GM12878 (cell line): ENCODE measurements at regions not wholly inside any gene's neighbourhood (a gene's known extent, or its start where the extent isn't known, plus 50 kb on each side); places are given as distances from the start of the nearest gene placed in this dataset.

Experiments
- ATAC-seq: fragments of 200-7000 bp; cut with Tn5 transposase; 3 replicates; pipeline ENCODE4 v1.9.1; 2020; ENCODE audit warnings: mild to moderate bottlenecking, moderate library complexity
- BruUV-seq: library from RNA; stranded (reverse); fragments of 400-500 nt; replicated peaks from 2 replicates; lab custom pipeline; 2021; lab: Mats Ljungman, UMichigan
- CTCF ChIA-PET: fragments of 300-600 bp; sonication (Branson Sonifier 250); formaldehyde crosslinking; extraction: SDS; loops from one replicate; lab custom pipeline; 2021; ENCODE audit warnings: inconsistent platforms; lab: Yijun Ruan, JAX
- POLR2A ChIA-PET: fragments of 350-600 bp; formaldehyde crosslinking; extraction: SDS; loops from one replicate; lab custom pipeline; 2021; ENCODE audit warnings: inconsistent platforms; lab: Charles Lee
- RAD21 ChIA-PET: fragments of 300-600 bp; sonication (Branson Sonifier 250); formaldehyde crosslinking; loops from one replicate; lab custom pipeline; 2023; ENCODE audit warnings: antibody characterized with exemption; ENCODE audit not compliant: unreplicated experiment; lab: Charles Lee
- SMC1A ChIA-PET: fragments of 300-600 bp; sonication (Branson Sonifier 250); formaldehyde crosslinking; loops from one replicate; lab custom pipeline; 2023; ENCODE audit not compliant: unreplicated experiment, uncharacterized antibody; lab: Charles Lee
- DNase-seq: peaks from one replicate; pipeline ENCODE4 v3.0.0-alpha.2; 2011; ENCODE audit warnings: low read depth, low spot score
- FAIRE-seq: peaks from 3 replicates; lab custom pipeline; 2011; peaks lifted over from hg19 to GRCh38; lab: Jason Lieb, UNC
- H2AFZ ChIP-seq: 2 replicates; pipeline ENCODE4 v1.6.0; 2011; ENCODE audit warnings: low read depth, low read length, control low read depth; ENCODE audit not compliant: control insufficient read depth
- H3K27ac ChIP-seq: 2 replicates; pipeline ENCODE4 v1.5.1; 2011; ENCODE audit warnings: control low read depth; ENCODE audit not compliant: control insufficient read depth, insufficient read depth
- H3K27me3 ChIP-seq, 2 experiments: replicated peaks in 1 of 2; 2 replicates each; pipeline versions ENCODE4 v1.6.0 to v1.6.1; 2011; ENCODE audit warnings: low read length in 1 of 2; ENCODE audit not compliant: control insufficient read depth in 2 of 2, insufficient read depth in 2 of 2
- H3K36me3 ChIP-seq, 2 experiments: 2 replicates each; pipeline ENCODE4 v1.5.1; 2011; ENCODE audit warnings: low read length in 1 of 2; ENCODE audit not compliant: control insufficient read depth in 2 of 2, insufficient read depth in 2 of 2
- H3K4me1 ChIP-seq: 2 replicates; pipeline ENCODE4 v1.6.1; 2011; ENCODE audit warnings: mild to moderate bottlenecking, low read length, moderate library complexity, mixed read lengths; ENCODE audit not compliant: control insufficient read depth, insufficient read depth
- H3K4me2 ChIP-seq: 2 replicates; pipeline ENCODE4 v1.6.0; 2011; ENCODE audit warnings: control low read depth; ENCODE audit not compliant: control insufficient read depth, insufficient read depth
- H3K4me3 ChIP-seq: fragments of 200-600 bp; sonication (generic); 2 replicates; pipeline ENCODE4 v1.5.1; 2016
- H3K79me2 ChIP-seq: 2 replicates; pipeline ENCODE4 v1.6.0; 2011; ENCODE audit warnings: low read length; ENCODE audit not compliant: control insufficient read depth, insufficient read depth
- H3K9ac ChIP-seq: 2 replicates; pipeline ENCODE4 v1.8.0; 2011; ENCODE audit warnings: low read length, control low read depth, mixed read lengths; ENCODE audit not compliant: control insufficient read depth, insufficient read depth
- H3K9me3 ChIP-seq: replicated peaks from 3 replicates; pipeline ENCODE4 v1.5.1; 2011; ENCODE audit warnings: mild to moderate bottlenecking, low read length; ENCODE audit not compliant: control insufficient read depth, insufficient read depth
- H4K20me1 ChIP-seq: 2 replicates; pipeline ENCODE4 v1.6.0; 2011; ENCODE audit not compliant: control insufficient read depth, insufficient read depth
- ATF7 ChIP-seq: fragments of 450-650 bp; IDR thresholded peaks from 2 replicates; pipeline ENCODE4 v1.6.1; 2016; ENCODE audit warnings: low read depth, mild to moderate bottlenecking
- EED ChIP-seq: sonication (generic); IDR thresholded peaks from 2 replicates; pipeline ENCODE4 v1.6.1; 2016; ENCODE audit warnings: antibody characterized with exemption, low read depth
- EZH2 ChIP-seq: IDR thresholded peaks from 2 replicates; pipeline ENCODE4 v1.6.1; 2012; ENCODE audit warnings: low read depth, mild to moderate bottlenecking, control low read depth, inconsistent platforms, low read length, borderline replicate concordance; ENCODE audit not compliant: control insufficient read depth
- HSF1 ChIP-seq: fragments of 150-350 bp; IDR thresholded peaks from 2 replicates; pipeline ENCODE4 v1.6.1; 2014; ENCODE audit warnings: mild to moderate bottlenecking, low read depth, low read length
- POLR2AphosphoS5 ChIP-seq: IDR thresholded peaks from 2 replicates; pipeline ENCODE4 v1.6.1; 2011; ENCODE audit warnings: mild to moderate bottlenecking, low read length, inconsistent platforms
- SIN3A ChIP-seq: IDR thresholded peaks from 2 replicates; pipeline ENCODE4 v1.6.1; 2012; ENCODE audit warnings: low read depth, low read length, improper control_type of control experiment
- SUZ12 ChIP-seq: fragments of 200-600 bp; sonication (generic); IDR thresholded peaks from one replicate; pipeline ENCODE4 v1.6.1; 2018; ENCODE audit warnings: antibody characterized with exemption, mild to moderate bottlenecking; ENCODE audit not compliant: unreplicated experiment
- WGBS: methylation state at CpG from one replicate; pipeline ENCODE4 v1.1.6; 2016; ENCODE audit warnings: low lambda C conversion rate; ENCODE audit not compliant: insufficient replicate concordance, insufficient coverage; ENCODE audit errors: missing lambda C conversion rate; 5-methylcytosine and 5-hydroxymethylcytosine counted together
- in situ Hi-C: fragments of 300-500 bp; cut with MboI; formaldehyde crosslinking; loops from 9 replicates; pipeline ENCODE4 v1.14.3; 2018; ENCODE audit warnings: mixed read lengths
- intact Hi-C: fragments of 100-400 bp; cut with micrococcal nuclease; formaldehyde crosslinking; loops from one replicate; pipeline ENCODE4 v1.14.2; 2022; ENCODE audit not compliant: unreplicated experiment
- TF ChIP-seq, protein P1 (sequence below): fragments of 150-350 bp; IDR thresholded peaks from 2 replicates; pipeline ENCODE4 v1.6.1; 2016; ENCODE audit warnings: low read depth, low read length
- TF ChIP-seq, protein P2 (sequence below): fragments of 450-650 bp; IDR thresholded peaks from 2 replicates; pipeline ENCODE4 v1.6.1; 2018; ENCODE audit warnings: mild to moderate bottlenecking, low read depth, moderate library complexity; ENCODE audit not compliant: partially characterized antibody

DNA sequence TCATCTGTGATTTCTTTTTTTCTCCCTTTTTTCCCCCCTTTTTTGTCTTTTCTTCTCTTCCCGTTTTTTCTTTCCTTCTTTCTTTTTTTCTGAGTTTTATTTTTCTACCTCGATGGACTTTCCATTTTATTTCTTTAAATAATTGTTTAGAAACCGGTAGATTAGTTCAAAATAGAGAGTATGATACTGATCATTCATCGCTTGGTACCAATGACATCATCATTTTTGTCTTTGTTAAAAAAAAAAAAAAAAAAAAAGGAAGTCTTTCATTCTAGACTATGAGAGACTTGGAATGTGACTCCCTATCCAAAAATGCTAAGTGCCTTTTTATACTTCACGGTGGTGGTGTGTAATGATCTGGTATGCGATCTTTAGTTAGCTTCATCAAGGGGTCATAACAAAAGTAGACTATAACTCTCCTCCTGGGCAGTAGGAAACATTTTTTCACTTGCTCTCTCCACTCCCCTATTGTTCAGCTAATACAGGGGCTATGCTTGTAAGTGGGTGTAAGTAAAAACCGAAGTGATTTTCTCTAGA is 1517.5 kb upstream of the ZEB2 start:
- Histone ChIP-seq H3K9me3 (no peaks in the 10 kb centered on the region), H3K4me1 (no peaks in the 10 kb centered on the region), H3K27ac (no peak overlapping the region), H2AFZ (no peak overlapping the region), H4K20me1 (no peaks in the 10 kb centered on the region), H3K4me2 (no peak overlapping the region), H3K4me3 (no peak overlapping the region), H3K9ac (no peak overlapping the region), H3K27me3 (no peaks in the 10 kb centered on the region), H3K79me2 (no peaks in the 10 kb centered on the region), H3K36me3 (no peaks in the 10 kb centered on the region)
- no TSS peak for BruUV-seq
- intact Hi-C loops (no loop called here), in situ Hi-C loops (no loop called here)
- 0 out of 2 replicates have a peak, but pooled peaks have one; percentile 31 for TF ChIP-seq ATF7
- TF ChIP-seq EED, result no peak
- no peak for TF ChIP-seq SIN3A
- POLR2A ChIA-PET, result no interaction called here
- ATAC-seq, result no peak
- CTCF ChIA-PET, result interaction anchor here (0.9 kb wide), 1 partner anchor 344 kb away, joined by 5 read pairs; no protein-coding TSS in a partner anchor
- no peak for FAIRE-seq
- SMC1A ChIA-PET, result no interaction called here
- 33% methylated on average over 7 of the region's 7 CpGs for WGBS
- RAD21 ChIA-PET, result no interaction called here
- no peak for DNase-seq

DNA sequence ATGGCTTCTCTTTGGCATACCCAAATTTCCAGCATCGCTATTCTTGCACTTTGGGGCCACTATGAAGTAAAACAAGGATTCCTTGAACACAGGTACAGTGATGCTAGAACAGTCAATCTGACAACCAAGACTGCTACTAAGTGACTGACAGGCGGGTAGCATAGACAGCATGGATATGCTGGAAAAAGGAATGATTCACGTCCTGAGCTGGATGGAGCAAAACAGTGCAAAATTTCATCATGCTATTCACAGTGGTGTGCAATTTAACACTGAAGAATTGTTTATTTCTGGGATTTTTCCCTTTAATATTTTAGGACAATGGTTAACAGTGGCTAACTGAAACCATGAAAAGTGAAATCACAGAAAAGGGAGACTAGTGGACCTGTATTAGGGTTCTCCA is 1511.2 kb upstream of the ZEB2 start:
- no peaks in the 10 kb centered on the region for H3K4me1 ChIP-seq
- no peak overlapping the region for H2AFZ ChIP-seq
- no peak overlapping the region for H3K4me2 ChIP-seq
- DNase-seq, result no peak
- H4K20me1 ChIP-seq, result no peaks in the 10 kb centered on the region
- no peaks in the 10 kb centered on the region for H3K9me3 ChIP-seq
- H3K27me3 ChIP-seq, result no peaks in the 10 kb centered on the region
- no peak overlapping the region for H3K27ac ChIP-seq
- SMC1A ChIA-PET, result no interaction called here
- no peaks in the 10 kb centered on the region for H3K79me2 ChIP-seq
- RAD21 ChIA-PET, result no interaction called here
- H3K4me3 ChIP-seq, result no peak overlapping the region
- POLR2A ChIA-PET, result no interaction called here
- CTCF ChIA-PET, result no interaction called here
- ATAC-seq, result no peak
- no peak for FAIRE-seq
- no peaks in the 10 kb centered on the region for H3K36me3 ChIP-seq
- 26% methylated on average over 3 of the region's 3 CpGs for WGBS
- H3K9ac ChIP-seq, result no peak overlapping the region
- BruUV-seq, result no TSS peak
- in situ Hi-C loops, result no loop called here
- intact Hi-C loops, result no loop called here
- TF ChIP-seq, protein P1, sequence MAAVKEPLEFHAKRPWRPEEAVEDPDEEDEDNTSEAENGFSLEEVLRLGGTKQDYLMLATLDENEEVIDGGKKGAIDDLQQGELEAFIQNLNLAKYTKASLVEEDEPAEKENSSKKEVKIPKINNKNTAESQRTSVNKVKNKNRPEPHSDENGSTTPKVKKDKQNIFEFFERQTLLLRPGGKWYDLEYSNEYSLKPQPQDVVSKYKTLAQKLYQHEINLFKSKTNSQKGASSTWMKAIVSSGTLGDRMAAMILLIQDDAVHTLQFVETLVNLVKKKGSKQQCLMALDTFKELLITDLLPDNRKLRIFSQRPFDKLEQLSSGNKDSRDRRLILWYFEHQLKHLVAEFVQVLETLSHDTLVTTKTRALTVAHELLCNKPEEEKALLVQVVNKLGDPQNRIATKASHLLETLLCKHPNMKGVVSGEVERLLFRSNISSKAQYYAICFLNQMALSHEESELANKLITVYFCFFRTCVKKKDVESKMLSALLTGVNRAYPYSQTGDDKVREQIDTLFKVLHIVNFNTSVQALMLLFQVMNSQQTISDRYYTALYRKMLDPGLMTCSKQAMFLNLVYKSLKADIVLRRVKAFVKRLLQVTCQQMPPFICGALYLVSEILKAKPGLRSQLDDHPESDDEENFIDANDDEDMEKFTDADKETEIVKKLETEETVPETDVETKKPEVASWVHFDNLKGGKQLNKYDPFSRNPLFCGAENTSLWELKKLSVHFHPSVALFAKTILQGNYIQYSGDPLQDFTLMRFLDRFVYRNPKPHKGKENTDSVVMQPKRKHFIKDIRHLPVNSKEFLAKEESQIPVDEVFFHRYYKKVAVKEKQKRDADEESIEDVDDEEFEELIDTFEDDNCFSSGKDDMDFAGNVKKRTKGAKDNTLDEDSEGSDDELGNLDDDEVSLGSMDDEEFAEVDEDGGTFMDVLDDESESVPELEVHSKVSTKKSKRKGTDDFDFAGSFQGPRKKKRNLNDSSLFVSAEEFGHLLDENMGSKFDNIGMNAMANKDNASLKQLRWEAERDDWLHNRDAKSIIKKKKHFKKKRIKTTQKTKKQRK, result no peak
- TF ChIP-seq, protein P2, sequence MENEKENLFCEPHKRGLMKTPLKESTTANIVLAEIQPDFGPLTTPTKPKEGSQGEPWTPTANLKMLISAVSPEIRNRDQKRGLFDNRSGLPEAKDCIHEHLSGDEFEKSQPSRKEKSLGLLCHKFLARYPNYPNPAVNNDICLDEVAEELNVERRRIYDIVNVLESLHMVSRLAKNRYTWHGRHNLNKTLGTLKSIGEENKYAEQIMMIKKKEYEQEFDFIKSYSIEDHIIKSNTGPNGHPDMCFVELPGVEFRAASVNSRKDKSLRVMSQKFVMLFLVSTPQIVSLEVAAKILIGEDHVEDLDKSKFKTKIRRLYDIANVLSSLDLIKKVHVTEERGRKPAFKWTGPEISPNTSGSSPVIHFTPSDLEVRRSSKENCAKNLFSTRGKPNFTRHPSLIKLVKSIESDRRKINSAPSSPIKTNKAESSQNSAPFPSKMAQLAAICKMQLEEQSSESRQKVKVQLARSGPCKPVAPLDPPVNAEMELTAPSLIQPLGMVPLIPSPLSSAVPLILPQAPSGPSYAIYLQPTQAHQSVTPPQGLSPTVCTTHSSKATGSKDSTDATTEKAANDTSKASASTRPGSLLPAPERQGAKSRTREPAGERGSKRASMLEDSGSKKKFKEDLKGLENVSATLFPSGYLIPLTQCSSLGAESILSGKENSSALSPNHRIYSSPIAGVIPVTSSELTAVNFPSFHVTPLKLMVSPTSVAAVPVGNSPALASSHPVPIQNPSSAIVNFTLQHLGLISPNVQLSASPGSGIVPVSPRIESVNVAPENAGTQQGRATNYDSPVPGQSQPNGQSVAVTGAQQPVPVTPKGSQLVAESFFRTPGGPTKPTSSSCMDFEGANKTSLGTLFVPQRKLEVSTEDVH, result no peak
- TF ChIP-seq EZH2 (no peak), HSF1 (no peak), POLR2AphosphoS5 (no peak), SUZ12 (no peak)
